GM13977 (cell line): ENCODE measurements at regions not wholly inside any gene's neighbourhood (a gene's known extent, or its start where the extent isn't known, plus 50 kb on each side); places are given as distances from the start of the nearest gene placed in this dataset.
A peak's percentile ranks its signal among the peaks of the same experiment; 100 is the strongest.
"Not testable (repeated sequence)": the region's sequence is repeated elsewhere in the genome, so short reads cannot be mapped to it uniquely, and the experiment has no call there.

Experiments
- DNase-seq: peaks from one replicate; pipeline ENCODE4 v3.0.0; 2012; ENCODE audit warnings: low spot score
- in situ Hi-C: fragments of 300-500 bp; cut with MboI; formaldehyde crosslinking; loops from one replicate; pipeline ENCODE4 v1.12.0; 2022; ENCODE audit warnings: low sequenced_read_pairs, low pct_unique_long_range_greater_than_20kb, mixed read lengths, inconsistent platforms; ENCODE audit not compliant: unreplicated experiment
- TF ChIP-seq, protein P1 (sequence below): IDR thresholded peaks from 2 replicates; pipeline ENCODE4 v1.5.1; 2012; ENCODE audit warnings: mild to moderate bottlenecking, control low read depth; ENCODE audit not compliant: insufficient read depth; ENCODE audit errors: extremely low read depth, missing control alignments

DNA sequence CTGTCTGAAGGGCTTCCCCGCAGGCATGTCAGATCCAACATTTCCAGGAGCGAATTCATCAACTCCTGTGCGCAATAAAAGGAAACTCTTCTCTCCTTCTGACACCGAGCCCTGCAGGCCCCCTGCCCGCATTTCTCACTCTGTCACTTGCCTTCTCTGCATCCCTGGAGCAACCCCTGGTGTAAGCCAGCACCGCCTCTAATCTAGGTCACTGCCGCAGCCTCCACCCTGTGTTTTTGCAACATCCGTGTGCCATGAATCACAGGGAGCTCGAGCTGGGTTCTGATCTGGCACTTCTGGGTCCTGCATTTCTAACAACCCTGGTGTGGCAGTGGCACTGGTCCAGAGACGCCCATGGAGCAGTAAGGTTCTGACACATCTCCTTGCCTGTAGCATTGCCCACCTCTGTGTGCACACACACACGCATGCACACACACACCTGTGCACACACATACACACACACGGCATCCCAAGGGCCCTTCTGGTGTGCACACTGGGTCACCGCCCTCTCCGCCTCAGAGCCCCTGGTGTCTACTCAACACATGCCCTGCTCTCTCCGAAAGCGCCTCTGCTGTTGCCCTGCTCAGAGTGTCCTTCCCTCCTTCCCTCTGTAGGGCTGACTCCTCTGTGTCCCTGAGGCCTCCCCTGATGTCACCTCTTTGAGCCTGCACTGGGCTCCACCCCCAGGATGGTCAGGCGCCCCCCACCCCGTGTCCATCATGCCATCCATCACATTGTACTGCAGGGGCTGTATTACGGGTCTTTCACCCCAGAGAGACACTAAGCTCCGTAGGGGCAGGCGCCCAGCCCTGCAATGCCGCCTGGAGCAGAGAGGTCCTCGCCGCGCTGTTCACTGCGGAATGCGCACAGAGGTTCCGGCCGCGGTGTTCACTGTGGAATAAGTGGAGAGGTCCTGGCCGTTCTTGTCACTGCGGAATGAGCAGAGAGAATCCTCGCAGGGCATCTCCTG lies 111.4 kb upstream of the SFSWAP start:
- DNase-seq: no peak
- TF ChIP-seq, protein P1, sequence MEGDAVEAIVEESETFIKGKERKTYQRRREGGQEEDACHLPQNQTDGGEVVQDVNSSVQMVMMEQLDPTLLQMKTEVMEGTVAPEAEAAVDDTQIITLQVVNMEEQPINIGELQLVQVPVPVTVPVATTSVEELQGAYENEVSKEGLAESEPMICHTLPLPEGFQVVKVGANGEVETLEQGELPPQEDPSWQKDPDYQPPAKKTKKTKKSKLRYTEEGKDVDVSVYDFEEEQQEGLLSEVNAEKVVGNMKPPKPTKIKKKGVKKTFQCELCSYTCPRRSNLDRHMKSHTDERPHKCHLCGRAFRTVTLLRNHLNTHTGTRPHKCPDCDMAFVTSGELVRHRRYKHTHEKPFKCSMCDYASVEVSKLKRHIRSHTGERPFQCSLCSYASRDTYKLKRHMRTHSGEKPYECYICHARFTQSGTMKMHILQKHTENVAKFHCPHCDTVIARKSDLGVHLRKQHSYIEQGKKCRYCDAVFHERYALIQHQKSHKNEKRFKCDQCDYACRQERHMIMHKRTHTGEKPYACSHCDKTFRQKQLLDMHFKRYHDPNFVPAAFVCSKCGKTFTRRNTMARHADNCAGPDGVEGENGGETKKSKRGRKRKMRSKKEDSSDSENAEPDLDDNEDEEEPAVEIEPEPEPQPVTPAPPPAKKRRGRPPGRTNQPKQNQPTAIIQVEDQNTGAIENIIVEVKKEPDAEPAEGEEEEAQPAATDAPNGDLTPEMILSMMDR: no peak
- in situ Hi-C loops: no loop called here

DNA sequence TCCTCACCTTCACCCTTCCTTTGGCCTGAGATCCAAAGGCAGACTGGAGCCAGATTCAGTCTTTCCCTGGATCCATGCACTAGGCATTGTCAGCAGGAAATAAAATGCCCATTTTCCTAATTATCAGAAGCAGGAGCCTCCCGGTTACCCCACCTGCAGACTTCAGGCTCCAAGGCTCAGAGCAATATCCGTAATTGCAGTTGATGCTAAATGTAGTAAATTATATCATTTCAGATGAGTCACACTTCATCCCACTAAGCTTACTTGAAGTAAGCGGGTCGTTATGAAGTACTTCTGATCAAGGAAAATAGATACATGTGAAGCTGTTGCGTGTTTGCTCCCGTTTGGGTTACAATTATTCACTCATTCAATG lies 110.7 kb upstream of the SFSWAP start:
- TF ChIP-seq, protein P1: no peak
- in situ Hi-C loops: no loop called here
- no peak for DNase-seq

DNA sequence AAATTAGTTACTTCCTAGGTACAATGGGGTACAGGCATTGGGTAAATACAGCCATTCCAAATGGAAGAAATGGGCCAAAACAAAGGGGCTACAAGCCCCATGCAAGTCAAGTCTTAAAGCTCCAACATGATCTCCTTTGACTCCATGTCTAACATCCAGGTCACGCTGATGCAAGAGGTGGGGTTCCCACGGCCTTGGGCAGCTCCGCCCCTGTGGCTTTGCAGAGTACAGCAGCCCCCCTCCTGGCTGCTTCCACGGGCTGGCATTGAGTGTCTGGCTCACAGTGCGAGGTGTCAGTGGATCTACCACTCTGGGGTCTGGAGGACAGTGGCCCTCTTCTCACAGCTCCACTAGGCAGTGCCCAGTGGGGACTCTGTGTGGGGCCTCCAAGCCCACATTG lies 109.4 kb upstream of the SFSWAP start:
- in situ Hi-C loops, DNase-seq: not testable (repeated sequence)

DNA sequence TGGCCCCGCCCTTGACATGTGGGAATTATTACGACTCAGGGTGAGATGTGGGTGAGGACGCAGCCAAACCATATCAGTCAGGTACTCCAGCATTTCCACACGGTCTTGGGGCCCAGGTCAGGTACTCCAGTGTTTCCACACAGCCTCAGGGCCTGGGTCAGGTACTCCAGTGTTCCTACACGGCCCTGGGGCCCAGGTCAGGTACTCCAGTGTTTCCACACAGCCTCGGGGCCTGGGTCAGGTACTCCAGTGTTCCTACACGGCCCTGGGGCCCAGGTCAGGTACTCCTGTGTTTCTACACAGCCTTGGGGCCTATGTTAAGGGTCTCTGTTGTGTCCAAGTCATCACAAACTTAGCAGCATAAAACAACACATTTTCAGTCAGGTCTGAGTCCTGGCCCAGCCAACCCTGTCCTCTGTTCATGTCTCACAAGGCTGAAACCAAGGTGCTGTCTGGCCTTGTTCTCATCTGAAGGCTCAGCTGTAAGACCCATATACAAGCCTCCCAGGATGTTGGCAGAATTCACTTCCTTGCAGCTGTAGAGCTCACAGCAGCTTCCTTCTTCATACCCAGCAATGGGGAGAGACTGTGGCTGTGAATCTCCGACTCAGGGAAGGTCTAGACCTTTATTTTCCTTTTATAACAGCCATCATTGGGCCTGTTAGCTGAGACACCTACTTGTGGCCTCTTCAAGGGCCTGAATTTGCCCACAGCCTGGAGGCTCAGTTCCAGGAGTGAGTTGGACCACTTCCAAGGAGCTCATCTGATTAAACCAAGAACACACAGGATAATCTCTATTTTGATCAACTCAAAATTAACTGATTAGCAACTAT lies 107.6 kb upstream of the SFSWAP start:
- TF ChIP-seq, protein P1: no peak
- in situ Hi-C loops: no loop called here
- no peak for DNase-seq

DNA sequence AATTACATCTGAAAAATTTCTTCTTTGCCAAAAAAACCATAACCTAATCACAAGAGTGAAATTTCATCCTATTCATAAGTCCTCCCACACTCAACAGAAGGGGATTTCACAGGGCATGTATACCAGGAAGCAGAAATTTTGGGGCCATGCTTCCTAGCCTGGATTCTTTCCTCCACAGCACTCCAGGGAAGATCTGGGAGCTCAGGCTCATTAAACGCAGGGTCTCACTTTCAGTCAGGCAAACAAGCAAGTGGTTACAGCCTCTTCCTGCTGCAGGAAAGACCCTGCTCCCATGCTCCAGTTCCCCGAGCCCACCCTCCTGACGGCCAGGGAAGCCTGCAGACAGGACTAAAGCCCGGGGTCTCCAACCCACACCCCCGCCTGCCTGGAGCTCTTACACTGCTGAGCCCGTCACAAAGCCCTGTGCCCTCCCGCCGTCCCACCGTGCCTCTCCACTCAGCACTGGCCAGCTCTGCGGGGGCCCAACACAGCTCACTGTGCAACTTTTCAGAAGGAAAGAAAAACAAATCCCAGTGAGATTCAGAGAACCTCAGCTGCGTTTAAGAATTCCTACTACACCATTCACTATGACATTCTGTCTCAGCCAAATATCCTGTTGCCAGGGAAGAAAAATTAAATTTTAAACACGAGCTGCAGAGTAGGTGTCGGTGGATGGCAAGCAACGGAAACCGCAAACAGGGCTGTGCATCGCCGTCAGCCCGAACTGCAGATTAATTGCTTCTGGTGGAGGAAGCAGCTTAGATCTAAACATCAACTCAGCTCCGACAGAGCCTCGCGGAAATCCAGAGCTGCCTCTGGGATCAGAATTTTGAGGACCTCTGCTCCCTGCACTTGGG lies 106.7 kb upstream of the SFSWAP start:
- TF ChIP-seq, protein P1: no peak
- in situ Hi-C loops: no loop called here

DNA sequence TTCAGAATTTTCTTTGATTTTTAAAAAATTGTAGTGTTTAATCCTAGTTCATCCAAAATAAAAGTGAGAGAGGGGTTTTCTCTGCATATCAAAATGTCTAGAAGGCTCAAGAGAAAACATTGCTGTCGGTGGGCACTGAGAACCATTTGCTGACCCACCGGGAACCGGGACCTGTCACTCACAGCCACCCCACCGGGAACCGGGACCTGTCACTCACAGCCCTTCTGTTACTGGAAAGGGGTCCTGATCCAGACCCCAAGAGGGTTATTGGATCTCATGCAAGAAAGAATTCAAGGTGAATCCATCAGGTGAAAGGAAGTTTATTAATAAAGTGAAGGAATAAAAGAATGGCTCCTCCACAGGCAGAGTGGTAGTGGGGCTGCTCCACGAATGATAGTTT lies 106.0 kb upstream of the SFSWAP start:
- TF ChIP-seq, protein P1: no peak
- DNase-seq: no peak
- in situ Hi-C loops: no loop called here

More for the DNA sequence above, 106.7 kb upstream of the SFSWAP start:
- DNase-seq: peak; percentile 53
